Naive thymus-derived CD4-positive, alpha-beta T cell (primary cell): ENCODE measurements at regions not wholly inside any gene's neighbourhood (a gene's known extent, or its start where the extent isn't known, plus 50 kb on each side); places are given as distances from the start of the nearest gene placed in this dataset. TPM values are rescaled to one million over a fixed set of nuclear protein-coding genes. Genes with fewer than 3 reads are reported as not detected.
A peak's percentile ranks its signal among the peaks of the same experiment; 100 is the strongest.

Experiments
- ATAC-seq: fragments of 150-1000 bp; cut with Tn5 transposase; 2 replicates; pipeline ENCODE4 v1.10.0; 2021; ENCODE audit warnings: mild to moderate bottlenecking, moderate library complexity
- CTCF ChIA-PET: fragments of 350-600 bp; sonication (Branson Sonifier 250); formaldehyde crosslinking; loops from one replicate; lab custom pipeline; 2021; ENCODE audit warnings: antibody characterized with exemption; lab: Charles Lee
- POLR2A ChIA-PET: fragments of 350-600 bp; sonication (Branson Sonifier 250); formaldehyde crosslinking; loops from one replicate; lab custom pipeline; 2021; ENCODE audit warnings: antibody characterized with exemption, inconsistent platforms; lab: Charles Lee
- DNase-seq, 9 donors: peaks; one replicate each; pipeline versions ENCODE4 v3.0.0 to v3.0.0-alpha.2; 2020 to 2022; ENCODE audit warnings: mixed read lengths in 1 of 9
- H3K27ac ChIP-seq: one replicate; pipeline ENCODE4 v1.7.0; 2013; ENCODE audit warnings: mild to moderate bottlenecking, low read depth, low read length, moderate library complexity
- H3K27me3 ChIP-seq, 2 donors: one replicate each; pipeline ENCODE4 v1.7.0; 2013; ENCODE audit warnings: low read length in 2 of 2, mild to moderate bottlenecking in 2 of 2, moderate library complexity in 2 of 2; ENCODE audit not compliant: control insufficient read depth in 2 of 2, insufficient read depth in 2 of 2
- H3K36me3 ChIP-seq, 3 experiments: 1 replicate in 2 of 3; 2 replicates in 1 of 3; pipeline ENCODE4 v1.7.0; 2013; ENCODE audit warnings: low read length in 3 of 3, mild to moderate bottlenecking in 3 of 3, moderate library complexity in 1 of 3; ENCODE audit not compliant: insufficient read depth in 3 of 3, control insufficient read depth in 2 of 3
- H3K4me1 ChIP-seq, 2 donors: one replicate each; pipeline ENCODE4 v1.7.0; 2013; ENCODE audit warnings: low read length in 2 of 2, mild to moderate bottlenecking in 2 of 2, moderate library complexity in 1 of 2; ENCODE audit not compliant: control insufficient read depth in 2 of 2, insufficient read depth in 2 of 2
- H3K4me3 ChIP-seq: 2 replicates; pipeline ENCODE4 v1.7.0; 2013; ENCODE audit warnings: mild to moderate bottlenecking, low read length
- H3K9me3 ChIP-seq, 3 experiments: 1 replicate in 2 of 3; 2 replicates in 1 of 3; pipeline ENCODE4 v1.7.0; 2013; ENCODE audit warnings: low read length in 3 of 3; ENCODE audit not compliant: control insufficient read depth in 2 of 3
- H3K27ac Mint-ChIP-seq, 9 donors: one replicate each; pipeline ENCODE4 v1.8.0; 2020 to 2022; ENCODE audit warnings: mixed read lengths in 9 of 9, mild to moderate bottlenecking in 8 of 9, moderate library complexity in 5 of 9, inconsistent platforms in 2 of 9
- H3K27me3 Mint-ChIP-seq, 5 donors: one replicate each; pipeline ENCODE4 v1.8.0; 2021 to 2022; ENCODE audit warnings: mixed read lengths in 5 of 5, mild to moderate bottlenecking in 1 of 5
- H3K36me3 Mint-ChIP-seq, 5 donors: one replicate each; pipeline ENCODE4 v1.8.0; 2020 to 2022; ENCODE audit warnings: mixed read lengths in 5 of 5, mild to moderate bottlenecking in 3 of 5, inconsistent platforms in 1 of 5
- H3K4me1 Mint-ChIP-seq, 7 donors: one replicate each; pipeline ENCODE4 v1.8.0; 2020 to 2022; ENCODE audit warnings: mixed read lengths in 7 of 7, mild to moderate bottlenecking in 3 of 7, inconsistent platforms in 1 of 7
- H3K4me3 Mint-ChIP-seq, 10 donors: one replicate each; pipeline ENCODE4 v1.8.0; 2020 to 2022; ENCODE audit warnings: mild to moderate bottlenecking in 10 of 10, mixed read lengths in 10 of 10, moderate library complexity in 6 of 10, inconsistent platforms in 2 of 10
- H3K9me3 Mint-ChIP-seq, 11 donors: one replicate each; pipeline ENCODE4 v1.8.0; 2020 to 2022; ENCODE audit warnings: mixed read lengths in 11 of 11, mild to moderate bottlenecking in 4 of 11, inconsistent platforms in 1 of 11, moderate library complexity in 1 of 11
- intact Hi-C, 2 donors: fragments of 100-400 bp; cut with micrococcal nuclease; formaldehyde crosslinking; loops; one replicate each; pipeline ENCODE4 v1.15.1; 2023
- microRNA-seq: library from miRNA; unstranded; fragments of <30 nt; microRNA quantifications from one replicate; pipeline ENCODE4 v1.2.0, GENCODE V29; 2022; ENCODE audit warnings: borderline microRNAs expressed

DNA sequence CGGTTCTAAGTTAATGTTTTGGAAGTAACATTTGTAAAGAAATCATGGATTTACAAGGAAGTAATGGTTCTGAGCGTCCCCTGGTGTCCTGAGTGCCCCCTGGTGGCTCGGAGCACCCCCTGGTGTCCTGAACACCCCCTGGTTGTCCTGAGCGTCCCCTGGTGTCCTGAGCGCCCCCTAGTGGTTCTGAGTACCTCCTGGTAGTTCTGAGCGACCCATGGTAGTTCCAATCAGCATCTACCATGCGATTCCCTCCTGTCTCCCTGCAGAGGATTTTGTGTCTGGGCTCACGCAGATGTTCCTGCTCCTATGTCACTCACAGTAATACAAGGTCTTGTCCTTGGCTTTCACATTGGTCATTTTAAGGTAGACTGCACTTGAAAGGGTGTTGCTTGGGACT is 1352.9 kb downstream of the TMEM121 start:
- ChIA-PET POLR2A (no interaction called here), CTCF (no interaction called here)
- Mint-ChIP-seq H3K27me3 (peaks cover 9 to 29% (median 20%) of the 10 kb centered on the region in 5 donors), H3K36me3 (no peaks in the 10 kb centered on the region), H3K4me1 (peaks cover 0 to 13% (median 4%) of the 10 kb centered on the region in 7 donors), H3K9me3 (no peaks in the 10 kb centered on the region), H3K27ac (no peak overlapping the region), H3K4me3 (no peak overlapping the region)
- Histone ChIP-seq H3K36me3 (no peaks in the 10 kb centered on the region), H3K4me3 (no peak overlapping the region), H3K9me3 (no peaks in the 10 kb centered on the region), H3K27ac (no peak overlapping the region), H3K27me3 (peaks cover 0 to 15% of the 10 kb centered on the region in 2 donors), H3K4me1 (no peaks in the 10 kb centered on the region)
- intact Hi-C loops, result no loop called here
- ATAC-seq, result peak; percentile 77
- DNase-seq, result peak in 4 of 9 donors; percentile 20 to 50 (median 35)

DNA sequence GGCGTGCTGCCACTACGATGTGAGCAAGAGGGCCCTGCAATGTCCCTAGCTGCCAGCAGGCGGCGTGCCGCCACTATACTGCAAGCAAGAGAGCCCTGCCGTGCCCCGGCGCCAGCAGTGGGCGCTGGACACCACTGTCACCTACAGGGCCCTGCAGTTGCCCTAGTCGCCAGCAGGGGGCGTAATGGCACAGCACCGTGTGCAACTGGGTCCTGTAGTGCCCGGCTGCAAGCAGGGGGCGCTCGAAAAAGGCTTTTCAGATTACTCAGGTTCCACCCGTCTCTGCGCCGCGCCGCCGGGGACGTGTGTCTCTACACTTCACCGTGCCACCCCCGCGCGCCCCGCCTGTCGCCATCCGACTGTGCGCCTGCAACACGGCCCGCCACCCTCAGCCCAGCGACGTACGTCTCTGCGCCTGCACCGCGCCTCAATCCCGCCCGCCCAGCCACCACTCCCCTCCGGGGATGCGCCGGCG is 1356.9 kb downstream of the TMEM121 start:
- peaks cover 0 to 4% (median 0%) of the 10 kb centered on the region in 7 donors for H3K4me1 Mint-ChIP-seq
- H3K36me3 Mint-ChIP-seq, result no peaks in the 10 kb centered on the region
- H3K9me3 Mint-ChIP-seq, result no peaks in the 10 kb centered on the region
- Histone ChIP-seq H3K9me3 (no peaks in the 10 kb centered on the region), H3K4me1 (no peaks in the 10 kb centered on the region), H3K27ac (no peak overlapping the region), H3K4me3 (no peak overlapping the region), H3K27me3 (no peaks in the 10 kb centered on the region), H3K36me3 (no peaks in the 10 kb centered on the region)
- CTCF ChIA-PET, result no interaction called here
- POLR2A ChIA-PET, result no interaction called here
- peaks cover 0 to 10% (median 4%) of the 10 kb centered on the region in 5 donors for H3K27me3 Mint-ChIP-seq
- H3K27ac Mint-ChIP-seq, result no peak overlapping the region
- no peak overlapping the region for H3K4me3 Mint-ChIP-seq
- intact Hi-C loops, result no loop called here
- peak in 4 of 9 donors; percentile 19 to 41 (median 26) for DNase-seq
- peak; percentile 55 for ATAC-seq

Small RNA genes lying in the stretch of these regions (microRNA-seq; reads per million reads assigned to microRNA genes)
- gene MIR4507, result not detected
- not detected for gene MIR4537
- gene MIR4538, result not detected
- not detected for gene MIR4539
- gene MIR5195, result not detected
- gene MIR8071-1, result not detected
- not detected for gene MIR8071-2
